Prostate gland (tissue), 2 donors: ENCODE measurements at regions not wholly inside any gene's neighbourhood (a gene's known extent, or its start where the extent isn't known, plus 50 kb on each side); places are given as distances from the start of the nearest gene placed in this dataset.

ENCODE experiments used
- CTCF ChIP-seq, 4 experiments: fragments of 200-600 bp in 2 of 4; fragments of 450-650 bp in 2 of 4; sonication (generic) in 2 of 4; IDR thresholded peaks; 1 replicate in 3 of 4; 2 replicates in 1 of 4; pipeline ENCODE4 v1.5.1; 2016 to 2019; ENCODE audit warnings: antibody characterized with exemption in 4 of 4, mild to moderate bottlenecking in 2 of 4, moderate library complexity in 2 of 4
- POLR2A ChIP-seq: fragments of 450-650 bp; IDR thresholded peaks from one replicate; pipeline ENCODE4 v1.6.1; 2016; ENCODE audit warnings: antibody characterized with exemption, mild to moderate bottlenecking
- POLR2AphosphoS5 ChIP-seq: sonication (generic); formaldehyde crosslinking; IDR thresholded peaks from one replicate; pipeline ENCODE4 v1.6.1; 2017; ENCODE audit warnings: antibody characterized with exemption

- TF ChIP-seq CTCF (IDR thresholded peaks at IDR 0.05) = no peak
- TF ChIP-seq POLR2A = no peak
- no peak for TF ChIP-seq POLR2AphosphoS5
These were observed 154.2 kb upstream of the ZEB2 start for GRCh38 chr2:144674071-144674470.
